ENCODE measurements at regions not wholly inside any gene's neighbourhood (a gene's known extent, or its start where the extent isn't known, plus 50 kb on each side); places are given as distances from the start of the nearest gene placed in this dataset.

DNA sequence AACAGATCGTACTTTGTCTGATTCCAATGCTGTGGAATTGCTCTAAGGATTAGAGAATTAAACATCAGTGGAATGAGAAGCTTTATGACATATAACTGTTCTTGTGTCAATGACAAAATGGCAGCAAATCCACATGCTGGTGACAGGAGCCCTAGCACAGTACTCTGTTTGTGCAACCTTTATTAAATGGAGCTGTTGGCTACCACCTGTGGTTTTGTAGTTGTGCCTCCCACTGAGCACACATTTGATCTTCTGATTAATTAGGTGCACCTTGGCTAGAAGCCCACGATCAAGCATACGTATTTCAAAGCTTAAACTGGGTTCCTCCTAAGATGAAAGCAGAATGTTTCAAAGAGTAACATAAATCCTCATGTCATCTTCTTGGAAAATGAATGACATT lies 394.0 kb upstream of the IGFBP7 start:
- TF ChIP-seq ESRRA (IDR thresholded peaks at IDR 0.05; ENCODE audit: low read length) (no peak), RAD21 (IDR thresholded peaks at IDR 0.05; ENCODE audit: insufficient read depth, low read depth, low read length) (no peak), HDAC6 (IDR thresholded peaks at IDR 0.05; ENCODE audit: unreplicated experiment) (no peak), POLR2AphosphoS5 (IDR thresholded peaks at IDR 0.05; ENCODE audit: low read length) (no peak), CREM (IDR thresholded peaks at IDR 0.05; ENCODE audit: low read depth) (no peak)
- TF ChIP-seq, protein P1, sequence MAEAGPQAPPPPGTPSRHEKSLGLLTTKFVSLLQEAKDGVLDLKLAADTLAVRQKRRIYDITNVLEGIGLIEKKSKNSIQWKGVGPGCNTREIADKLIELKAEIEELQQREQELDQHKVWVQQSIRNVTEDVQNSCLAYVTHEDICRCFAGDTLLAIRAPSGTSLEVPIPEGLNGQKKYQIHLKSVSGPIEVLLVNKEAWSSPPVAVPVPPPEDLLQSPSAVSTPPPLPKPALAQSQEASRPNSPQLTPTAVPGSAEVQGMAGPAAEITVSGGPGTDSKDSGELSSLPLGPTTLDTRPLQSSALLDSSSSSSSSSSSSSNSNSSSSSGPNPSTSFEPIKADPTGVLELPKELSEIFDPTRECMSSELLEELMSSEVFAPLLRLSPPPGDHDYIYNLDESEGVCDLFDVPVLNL (IDR thresholded peaks at IDR 0.05; ENCODE audit: low read depth, low read length) = no peak

Measured in GM12878 (cell line).